ENCODE measurements at regions not wholly inside any gene's neighbourhood (a gene's known extent, or its start where the extent isn't known, plus 50 kb on each side); places are given as distances from the start of the nearest gene placed in this dataset.

GRCh38 chrX:103153661-103154060 is 60.7 kb upstream of the NXF3 start (continued):
- TF ChIP-seq CHD7 (IDR thresholded peaks at IDR 0.05; ENCODE audit: insufficient replicate concordance, low read length) (no peak), JUND (IDR thresholded peaks at IDR 0.05; ENCODE audit: low read length) (no peak), CTBP2 (IDR thresholded peaks at IDR 0.05; ENCODE audit: borderline replicate concordance, insufficient read depth, insufficient read length, low read length) (no peak)
